ENCODE measurements at regions not wholly inside any gene's neighbourhood (a gene's known extent, or its start where the extent isn't known, plus 50 kb on each side); places are given as distances from the start of the nearest gene placed in this dataset.
A peak's percentile ranks its signal among the peaks of the same experiment; 100 is the strongest.

DNA sequence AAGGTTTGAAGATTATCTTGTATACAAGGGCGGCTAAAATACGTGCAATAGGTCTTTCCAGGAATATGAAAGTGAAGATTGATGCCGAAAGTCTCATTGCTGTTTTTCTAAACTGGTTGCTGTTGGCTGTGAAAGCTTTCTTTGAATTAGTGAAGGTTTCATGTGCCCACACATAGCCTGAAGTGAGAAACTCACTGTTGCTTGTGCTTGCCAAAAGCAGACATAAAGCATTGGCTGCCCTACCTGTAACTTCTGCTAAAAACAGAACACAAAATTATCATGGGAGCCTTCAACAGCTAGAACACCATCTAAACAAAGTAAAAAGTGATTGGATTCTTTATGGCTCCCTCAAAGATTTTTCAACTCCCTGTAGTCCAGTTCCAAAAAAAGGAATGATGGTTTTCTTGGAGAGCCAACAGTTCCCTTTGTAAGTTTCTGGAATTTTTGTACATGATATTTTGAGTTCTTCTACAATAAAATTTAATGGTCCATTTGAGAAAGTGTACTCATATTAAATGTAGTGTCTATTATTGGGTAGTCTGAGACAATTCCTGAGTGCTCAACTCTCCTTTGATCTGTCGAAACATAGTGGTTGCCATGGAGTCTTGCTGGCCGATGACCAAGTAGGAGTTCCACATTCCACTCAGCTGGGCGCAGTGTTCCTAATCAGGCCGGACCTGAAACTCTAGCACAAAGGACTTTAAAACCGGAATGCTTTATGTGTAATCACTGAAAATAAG lies 68.5 kb downstream of the PLEKHG1 start (continued):
- TF ChIP-seq, protein P1, sequence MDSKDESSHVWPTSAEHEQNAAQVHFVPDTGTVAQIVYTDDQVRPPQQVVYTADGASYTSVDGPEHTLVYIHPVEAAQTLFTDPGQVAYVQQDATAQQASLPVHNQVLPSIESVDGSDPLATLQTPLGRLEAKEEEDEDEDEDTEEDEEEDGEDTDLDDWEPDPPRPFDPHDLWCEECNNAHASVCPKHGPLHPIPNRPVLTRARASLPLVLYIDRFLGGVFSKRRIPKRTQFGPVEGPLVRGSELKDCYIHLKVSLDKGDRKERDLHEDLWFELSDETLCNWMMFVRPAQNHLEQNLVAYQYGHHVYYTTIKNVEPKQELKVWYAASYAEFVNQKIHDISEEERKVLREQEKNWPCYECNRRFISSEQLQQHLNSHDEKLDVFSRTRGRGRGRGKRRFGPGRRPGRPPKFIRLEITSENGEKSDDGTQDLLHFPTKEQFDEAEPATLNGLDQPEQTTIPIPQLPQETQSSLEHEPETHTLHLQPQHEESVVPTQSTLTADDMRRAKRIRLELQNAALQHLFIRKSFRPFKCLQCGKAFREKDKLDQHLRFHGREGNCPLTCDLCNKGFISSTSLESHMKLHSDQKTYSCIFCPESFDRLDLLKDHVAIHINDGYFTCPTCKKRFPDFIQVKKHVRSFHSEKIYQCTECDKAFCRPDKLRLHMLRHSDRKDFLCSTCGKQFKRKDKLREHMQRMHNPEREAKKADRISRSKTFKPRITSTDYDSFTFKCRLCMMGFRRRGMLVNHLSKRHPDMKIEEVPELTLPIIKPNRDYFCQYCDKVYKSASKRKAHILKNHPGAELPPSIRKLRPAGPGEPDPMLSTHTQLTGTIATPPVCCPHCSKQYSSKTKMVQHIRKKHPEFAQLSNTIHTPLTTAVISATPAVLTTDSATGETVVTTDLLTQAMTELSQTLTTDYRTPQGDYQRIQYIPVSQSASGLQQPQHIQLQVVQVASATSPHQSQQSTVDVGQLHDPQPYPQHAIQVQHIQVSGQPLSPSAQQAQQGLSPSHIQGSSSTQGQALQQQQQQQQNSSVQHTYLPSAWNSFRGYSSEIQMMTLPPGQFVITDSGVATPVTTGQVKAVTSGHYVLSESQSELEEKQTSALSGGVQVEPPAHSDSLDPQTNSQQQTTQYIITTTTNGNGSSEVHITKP (tag by site-specific recombination; IDR thresholded peaks at IDR 0.05) = no peak
- no peak for TF ChIP-seq ZBTB48 (tag by site-specific recombination; IDR thresholded peaks at IDR 0.05)
- TF ChIP-seq ZNF571 (tag by site-specific recombination; IDR thresholded peaks at IDR 0.05) = no peak
- 0 out of 2 replicates have a peak, but pooled peaks have one; percentile 21 for TF ChIP-seq MYNN (tag by site-specific recombination; IDR thresholded peaks at IDR 0.05; ENCODE audit: borderline replicate concordance)
- no peak for TF ChIP-seq ZNF2 (tag by site-specific recombination; IDR thresholded peaks at IDR 0.05)
- TF ChIP-seq ZNF747 (tag by site-specific recombination; IDR thresholded peaks at IDR 0.05) = no peak
- no peak for TF ChIP-seq ZNF549 (tag by site-specific recombination; IDR thresholded peaks at IDR 0.05)
- TF ChIP-seq, protein P2, sequence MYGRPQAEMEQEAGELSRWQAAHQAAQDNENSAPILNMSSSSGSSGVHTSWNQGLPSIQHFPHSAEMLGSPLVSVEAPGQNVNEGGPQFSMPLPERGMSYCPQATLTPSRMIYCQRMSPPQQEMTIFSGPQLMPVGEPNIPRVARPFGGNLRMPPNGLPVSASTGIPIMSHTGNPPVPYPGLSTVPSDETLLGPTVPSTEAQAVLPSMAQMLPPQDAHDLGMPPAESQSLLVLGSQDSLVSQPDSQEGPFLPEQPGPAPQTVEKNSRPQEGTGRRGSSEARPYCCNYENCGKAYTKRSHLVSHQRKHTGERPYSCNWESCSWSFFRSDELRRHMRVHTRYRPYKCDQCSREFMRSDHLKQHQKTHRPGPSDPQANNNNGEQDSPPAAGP (tag by site-specific recombination; IDR thresholded peaks at IDR 0.05) = no peak
- TF ChIP-seq GFI1B (tag by site-specific recombination; IDR thresholded peaks at IDR 0.05) = no peak
- no peak for TF ChIP-seq ZNF48 (tag by site-specific recombination; IDR thresholded peaks at IDR 0.05)
- no peak for TF ChIP-seq ZNF548 (tag by site-specific recombination; IDR thresholded peaks at IDR 0.05)
- no peak for TF ChIP-seq ZFP3 (tag by site-specific recombination; IDR thresholded peaks at IDR 0.05; ENCODE audit: low read depth)
- no peak for TF ChIP-seq ZNF558 (tag by site-specific recombination; IDR thresholded peaks at IDR 0.05)
- no peak for TF ChIP-seq ZFP41 (tag by site-specific recombination; IDR thresholded peaks at IDR 0.05; ENCODE audit: borderline replicate concordance)
- no peak for TF ChIP-seq ZNF776 (tag by site-specific recombination; IDR thresholded peaks at IDR 0.05; ENCODE audit: borderline replicate concordance)
- TF ChIP-seq ZNF701 (tag by site-specific recombination; IDR thresholded peaks at IDR 0.05) = no peak
- TF ChIP-seq, protein P3, sequence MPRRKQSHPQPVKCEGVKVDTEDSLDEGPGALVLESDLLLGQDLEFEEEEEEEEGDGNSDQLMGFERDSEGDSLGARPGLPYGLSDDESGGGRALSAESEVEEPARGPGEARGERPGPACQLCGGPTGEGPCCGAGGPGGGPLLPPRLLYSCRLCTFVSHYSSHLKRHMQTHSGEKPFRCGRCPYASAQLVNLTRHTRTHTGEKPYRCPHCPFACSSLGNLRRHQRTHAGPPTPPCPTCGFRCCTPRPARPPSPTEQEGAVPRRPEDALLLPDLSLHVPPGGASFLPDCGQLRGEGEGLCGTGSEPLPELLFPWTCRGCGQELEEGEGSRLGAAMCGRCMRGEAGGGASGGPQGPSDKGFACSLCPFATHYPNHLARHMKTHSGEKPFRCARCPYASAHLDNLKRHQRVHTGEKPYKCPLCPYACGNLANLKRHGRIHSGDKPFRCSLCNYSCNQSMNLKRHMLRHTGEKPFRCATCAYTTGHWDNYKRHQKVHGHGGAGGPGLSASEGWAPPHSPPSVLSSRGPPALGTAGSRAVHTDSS (tag by site-specific recombination; IDR thresholded peaks at IDR 0.05) = no peak
- TF ChIP-seq GLI2 (tag by site-specific recombination; IDR thresholded peaks at IDR 0.05; ENCODE audit: borderline replicate concordance, low read depth) = no peak
- TF ChIP-seq ZNF621 (tag by site-specific recombination; IDR thresholded peaks at IDR 0.05) = no peak
- TF ChIP-seq, protein P4, sequence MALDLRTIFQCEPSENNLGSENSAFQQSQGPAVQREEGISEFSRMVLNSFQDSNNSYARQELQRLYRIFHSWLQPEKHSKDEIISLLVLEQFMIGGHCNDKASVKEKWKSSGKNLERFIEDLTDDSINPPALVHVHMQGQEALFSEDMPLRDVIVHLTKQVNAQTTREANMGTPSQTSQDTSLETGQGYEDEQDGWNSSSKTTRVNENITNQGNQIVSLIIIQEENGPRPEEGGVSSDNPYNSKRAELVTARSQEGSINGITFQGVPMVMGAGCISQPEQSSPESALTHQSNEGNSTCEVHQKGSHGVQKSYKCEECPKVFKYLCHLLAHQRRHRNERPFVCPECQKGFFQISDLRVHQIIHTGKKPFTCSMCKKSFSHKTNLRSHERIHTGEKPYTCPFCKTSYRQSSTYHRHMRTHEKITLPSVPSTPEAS (tag by site-specific recombination; IDR thresholded peaks at IDR 0.05) = no peak
- TF ChIP-seq ZBTB1 (tag by site-specific recombination; IDR thresholded peaks at IDR 0.05) = no peak
- no peak for TF ChIP-seq ZNF514 (tag by site-specific recombination; IDR thresholded peaks at IDR 0.05)
- no peak for TF ChIP-seq ZNF155 (tag by site-specific recombination; IDR thresholded peaks at IDR 0.05)
- TF ChIP-seq ZNF791 (tag by site-specific recombination; IDR thresholded peaks at IDR 0.05) = no peak
- TF ChIP-seq, protein P5, sequence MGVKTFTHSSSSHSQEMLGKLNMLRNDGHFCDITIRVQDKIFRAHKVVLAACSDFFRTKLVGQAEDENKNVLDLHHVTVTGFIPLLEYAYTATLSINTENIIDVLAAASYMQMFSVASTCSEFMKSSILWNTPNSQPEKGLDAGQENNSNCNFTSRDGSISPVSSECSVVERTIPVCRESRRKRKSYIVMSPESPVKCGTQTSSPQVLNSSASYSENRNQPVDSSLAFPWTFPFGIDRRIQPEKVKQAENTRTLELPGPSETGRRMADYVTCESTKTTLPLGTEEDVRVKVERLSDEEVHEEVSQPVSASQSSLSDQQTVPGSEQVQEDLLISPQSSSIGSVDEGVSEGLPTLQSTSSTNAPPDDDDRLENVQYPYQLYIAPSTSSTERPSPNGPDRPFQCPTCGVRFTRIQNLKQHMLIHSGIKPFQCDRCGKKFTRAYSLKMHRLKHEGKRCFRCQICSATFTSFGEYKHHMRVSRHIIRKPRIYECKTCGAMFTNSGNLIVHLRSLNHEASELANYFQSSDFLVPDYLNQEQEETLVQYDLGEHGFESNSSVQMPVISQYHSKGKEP (tag by site-specific recombination; IDR thresholded peaks at IDR 0.05) = no peak
- no peak for TF ChIP-seq ZNF394 (tag by site-specific recombination; IDR thresholded peaks at IDR 0.05; ENCODE audit: borderline replicate concordance)
- TF ChIP-seq, protein P6, sequence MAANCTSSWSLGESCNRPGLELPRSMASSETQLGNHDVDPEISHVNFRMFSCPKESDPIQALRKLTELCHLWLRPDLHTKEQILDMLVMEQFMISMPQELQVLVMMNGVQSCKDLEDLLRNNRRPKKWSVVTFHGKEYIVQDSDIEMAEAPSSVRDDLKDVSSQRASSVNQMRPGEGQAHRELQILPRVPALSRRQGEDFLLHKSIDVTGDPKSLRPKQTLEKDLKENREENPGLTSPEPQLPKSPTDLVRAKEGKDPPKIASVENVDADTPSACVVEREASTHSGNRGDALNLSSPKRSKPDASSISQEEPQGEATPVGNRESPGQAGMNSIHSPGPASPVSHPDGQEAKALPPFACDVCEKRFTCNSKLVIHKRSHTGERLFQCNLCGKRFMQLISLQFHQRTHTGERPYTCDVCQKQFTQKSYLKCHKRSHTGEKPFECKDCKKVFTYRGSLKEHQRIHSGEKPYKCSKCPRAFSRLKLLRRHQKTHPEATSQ (tag by site-specific recombination; IDR thresholded peaks at IDR 0.05) = no peak
- TF ChIP-seq ZNF16 (tag by site-specific recombination; IDR thresholded peaks at IDR 0.05; ENCODE audit: low read depth) = no peak
- TF ChIP-seq ZNF560 (tag by site-specific recombination; IDR thresholded peaks at IDR 0.05; ENCODE audit: borderline replicate concordance) = no peak
- TF ChIP-seq ZNF214 (tag by site-specific recombination; IDR thresholded peaks at IDR 0.05; ENCODE audit: borderline replicate concordance) = no peak
- no peak for TF ChIP-seq MZF1 (tag by site-specific recombination; IDR thresholded peaks at IDR 0.05; ENCODE audit: borderline replicate concordance)
